Urinary bladder (tissue), 3 donors: ENCODE measurements at regions not wholly inside any gene's neighbourhood (a gene's known extent, or its start where the extent isn't known, plus 50 kb on each side); places are given as distances from the start of the nearest gene placed in this dataset.

Experiments
- DNase-seq: peaks from one replicate; pipeline ENCODE4 v3.0.0-alpha.2; 2015; ENCODE audit errors: extremely low spot score
- H3K27ac ChIP-seq: one replicate; pipeline ENCODE4 v1.5.1; 2013; ENCODE audit warnings: low read depth, mild to moderate bottlenecking, moderate library complexity
- H3K36me3 ChIP-seq: one replicate; pipeline ENCODE4 v1.6.1; 2013; ENCODE audit warnings: mild to moderate bottlenecking, moderate library complexity; ENCODE audit not compliant: insufficient read depth
- H3K4me1 ChIP-seq: one replicate; pipeline ENCODE4 v1.6.1; 2013; ENCODE audit warnings: mild to moderate bottlenecking, moderate library complexity; ENCODE audit not compliant: insufficient read depth
- H3K4me3 ChIP-seq: one replicate; pipeline ENCODE4 v1.5.1; 2013; ENCODE audit warnings: low read depth, low read length
- WGBS: extraction: QIAGEN DNeasy Blood & Tissue Kit; methylation state at CpG from one replicate; pipeline ENCODE4 v1.1.7; 2013; 5-methylcytosine and 5-hydroxymethylcytosine counted together
- donor health status: healthy with polysubstance abuse.
- donor health status: healthy.

DNA sequence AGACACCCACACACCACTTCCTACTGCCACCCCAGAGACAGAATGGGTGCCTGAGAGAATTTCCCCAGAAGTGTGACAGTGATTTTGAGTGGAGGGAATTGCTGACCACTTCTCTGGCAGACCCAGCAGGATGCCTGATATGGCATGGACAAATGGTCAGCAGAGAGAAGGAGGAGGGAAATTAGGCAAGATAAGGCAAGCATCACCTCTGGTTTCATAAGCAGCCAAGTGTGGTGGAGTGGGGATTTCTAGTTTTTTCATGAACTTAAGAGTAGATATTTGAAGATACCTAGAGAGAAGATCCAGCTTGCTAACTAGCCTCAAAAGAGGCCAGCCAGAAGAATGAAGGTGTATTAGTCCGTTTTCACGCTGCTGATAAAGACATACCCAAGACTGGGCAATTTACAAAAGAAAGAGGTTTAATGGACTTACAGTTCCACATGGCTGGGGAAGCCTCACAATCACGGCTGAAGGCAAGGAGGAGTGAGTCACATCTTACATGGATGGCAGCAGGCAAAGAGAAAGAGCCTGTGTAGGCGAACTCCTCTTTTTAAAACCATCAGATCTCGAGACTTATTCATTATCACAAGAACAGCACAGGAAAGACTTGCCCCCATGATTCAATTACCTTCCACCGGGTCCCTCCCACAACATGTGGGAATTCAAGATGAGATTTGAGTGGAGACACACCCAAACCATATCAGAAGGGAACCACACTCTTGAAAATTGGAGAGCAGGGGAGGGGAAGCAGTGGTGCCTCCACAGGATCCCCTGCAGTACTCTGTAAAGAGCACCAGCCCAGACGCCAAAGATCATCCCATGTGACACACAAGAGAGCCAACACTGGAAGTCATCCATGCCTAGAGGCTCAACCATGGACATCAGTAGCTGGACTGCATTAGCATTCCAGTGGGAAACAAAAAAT is 64.2 kb downstream of the RBM43 start:
- DNase-seq, result no peak
- Histone ChIP-seq H3K4me1 (no peaks in the 10 kb centered on the region), H3K4me3 (no peak overlapping the region), H3K27ac (no peak overlapping the region), H3K36me3 (no peaks in the 10 kb centered on the region)
- 91% methylated on average over 7 of the region's 7 CpGs for WGBS

DNA sequence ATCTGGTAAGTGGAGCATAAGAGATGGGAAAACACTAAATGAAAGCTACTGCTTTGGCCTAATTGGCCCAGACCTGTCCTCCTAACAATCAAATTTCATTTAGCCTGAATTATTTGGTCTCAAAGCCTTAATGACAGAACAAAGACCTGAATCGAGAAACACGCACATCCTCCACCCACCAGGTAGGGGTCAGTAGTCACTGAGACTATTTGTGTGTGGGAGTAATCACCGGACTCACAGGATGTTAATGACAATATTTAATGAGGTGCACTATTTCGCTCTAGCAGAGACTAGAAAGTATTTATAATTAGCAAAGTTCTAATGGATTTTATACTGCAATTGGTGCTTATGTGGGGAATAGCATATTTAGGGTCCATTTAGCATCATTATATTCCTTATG is 68.1 kb downstream of the RBM43 start:
- no peaks in the 10 kb centered on the region for H3K4me1 ChIP-seq
- H3K4me3 ChIP-seq, result no peak overlapping the region
- no peak for DNase-seq
- 97% methylated on average over 4 of the region's 4 CpGs for WGBS
- no peaks in the 10 kb centered on the region for H3K36me3 ChIP-seq
- H3K27ac ChIP-seq, result no peak overlapping the region

DNA sequence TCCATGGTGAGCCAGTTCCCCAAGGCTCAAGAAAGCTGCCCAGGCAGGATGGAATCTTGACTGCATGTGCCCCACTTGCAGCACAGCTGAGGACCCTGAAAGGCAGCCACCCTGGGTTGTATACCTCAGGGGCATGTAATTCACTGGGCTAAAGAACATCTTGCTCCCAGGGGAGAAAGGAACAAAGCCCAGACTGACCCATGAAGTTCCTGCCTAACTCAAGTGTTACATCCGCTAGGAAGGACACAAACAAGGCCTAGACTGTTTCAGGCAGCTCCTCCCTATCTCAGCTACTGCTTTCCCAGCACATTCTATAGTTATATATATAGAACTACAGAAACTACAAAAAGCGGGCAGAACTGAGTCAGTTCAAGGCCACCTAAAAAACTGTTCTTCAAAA is 69.0 kb downstream of the RBM43 start:
- no peak overlapping the region for H3K27ac ChIP-seq
- no peaks in the 10 kb centered on the region for H3K4me1 ChIP-seq
- WGBS, result 91% methylated on average over 2 of the region's 2 CpGs
- no peak overlapping the region for H3K4me3 ChIP-seq
- DNase-seq, result no peak
- H3K36me3 ChIP-seq, result no peaks in the 10 kb centered on the region

DNA sequence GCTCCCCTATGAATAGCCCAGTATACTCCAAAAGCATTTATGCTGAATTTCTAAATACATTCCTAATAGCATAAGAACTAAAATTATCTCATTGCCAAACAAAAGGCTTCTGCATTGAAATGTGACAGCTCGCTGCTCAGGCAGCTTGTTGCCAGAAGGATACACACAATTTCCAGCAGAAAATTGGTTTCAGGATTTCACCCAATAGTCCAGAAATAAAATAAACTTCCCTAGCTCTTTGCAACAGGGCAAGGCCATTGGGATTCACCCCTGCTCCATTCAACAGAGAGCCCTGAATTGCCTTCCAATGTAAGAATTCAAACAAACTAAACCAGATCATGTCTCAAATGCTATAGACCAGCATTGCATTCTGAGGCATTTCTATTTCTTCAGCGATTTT is 70.7 kb downstream of the RBM43 start:
- no peak overlapping the region for H3K4me3 ChIP-seq
- no peaks in the 10 kb centered on the region for H3K36me3 ChIP-seq
- 65% methylated on average over 2 of the region's 2 CpGs for WGBS
- H3K4me1 ChIP-seq, result no peaks in the 10 kb centered on the region
- no peak for DNase-seq
- no peak overlapping the region for H3K27ac ChIP-seq

DNA sequence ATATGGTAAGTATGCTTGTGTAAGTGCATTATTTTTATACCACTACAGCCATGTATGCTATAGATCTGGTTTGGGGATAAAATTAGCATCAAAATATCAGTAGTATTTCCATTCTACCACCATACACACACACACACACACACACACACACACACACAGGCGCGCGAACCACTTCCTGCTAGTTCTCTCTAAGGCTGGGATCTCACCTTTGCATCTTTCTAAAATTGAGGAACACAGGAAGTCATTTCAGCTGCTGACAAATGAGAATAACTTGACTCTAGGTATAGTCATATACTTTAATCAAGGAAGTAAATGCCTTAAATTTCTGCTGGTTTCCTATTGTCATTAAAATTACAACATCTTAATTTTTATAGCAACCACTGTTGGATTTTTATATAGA is 72.5 kb downstream of the RBM43 start:
- Histone ChIP-seq H3K27ac (no peak overlapping the region), H3K4me1 (no peaks in the 10 kb centered on the region), H3K36me3 (no peaks in the 10 kb centered on the region), H3K4me3 (no peak overlapping the region)
- DNase-seq, result no peak
- 82% methylated on average over 3 of the region's 3 CpGs for WGBS

DNA sequence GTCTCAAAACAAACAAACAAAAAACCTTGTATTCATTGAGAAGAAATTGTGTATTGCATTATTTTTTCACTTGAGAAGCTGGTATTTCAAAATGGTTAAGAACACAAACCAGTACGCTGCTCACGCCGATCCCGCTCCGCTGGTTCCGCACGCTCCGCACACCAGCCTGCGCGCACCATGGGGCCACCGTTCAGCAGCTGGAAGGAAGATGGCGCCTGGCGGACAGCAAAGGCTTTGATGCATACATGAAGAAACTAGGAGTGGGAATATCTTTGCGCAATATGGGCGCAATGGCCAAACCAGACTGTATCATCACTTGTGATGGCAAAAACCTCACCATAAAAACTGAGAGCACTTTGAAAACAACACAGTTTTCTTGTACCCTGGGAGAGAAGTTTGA is 75.7 kb downstream of the RBM43 start:
- Histone ChIP-seq H3K4me1 (no peaks in the 10 kb centered on the region), H3K27ac (no peak overlapping the region), H3K36me3 (no peaks in the 10 kb centered on the region), H3K4me3 (no peak overlapping the region)
- WGBS, result 97% methylated on average over 15 of the region's 15 CpGs
- DNase-seq, result no peak

DNA sequence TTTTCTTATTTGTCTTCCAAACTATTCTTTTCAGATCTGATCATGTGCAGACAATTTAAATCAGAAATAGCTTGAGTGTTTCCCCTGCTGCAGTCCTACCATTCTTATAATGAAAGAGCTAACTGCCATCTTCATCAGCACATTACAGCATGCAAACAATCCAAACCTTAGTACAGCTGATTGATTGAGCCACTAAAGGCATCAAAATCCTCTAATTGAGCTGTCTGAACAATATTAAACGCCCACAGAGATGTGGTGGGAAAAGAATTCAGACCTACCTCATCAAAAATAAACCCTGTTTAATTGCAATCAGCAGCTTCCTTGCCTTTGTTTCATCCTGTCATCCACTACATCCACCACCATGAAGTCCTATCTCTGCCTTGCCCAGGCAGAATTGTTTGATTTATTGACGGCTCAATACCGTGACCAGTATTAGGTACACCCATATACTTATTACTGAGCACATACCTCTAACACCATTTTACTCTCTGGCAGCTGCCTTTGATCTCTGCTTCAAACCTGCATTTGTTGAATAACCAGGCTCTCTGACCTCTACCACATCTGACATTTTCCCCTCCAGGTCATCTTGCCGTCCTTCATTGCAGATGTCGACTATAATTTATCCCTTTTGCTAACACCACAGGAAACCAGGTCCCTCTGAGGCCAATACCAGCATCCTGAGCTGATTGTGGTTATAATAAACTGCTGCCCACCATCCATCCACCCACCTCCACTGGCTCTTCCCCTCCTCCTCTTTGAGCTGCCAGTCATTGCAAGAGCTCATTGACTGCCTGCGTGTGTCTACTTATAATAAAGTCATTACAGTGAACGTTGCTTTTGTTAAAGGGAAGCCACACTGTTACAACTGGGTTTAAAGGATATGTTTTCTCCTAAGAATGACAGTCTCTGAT is 78.5 kb downstream of the RBM43 start:
- no peaks in the 10 kb centered on the region for H3K36me3 ChIP-seq
- no peaks in the 10 kb centered on the region for H3K4me1 ChIP-seq
- WGBS, result 68% methylated on average over 7 of the region's 7 CpGs
- H3K4me3 ChIP-seq, result no peak overlapping the region
- no peak for DNase-seq
- no peak overlapping the region for H3K27ac ChIP-seq

DNA sequence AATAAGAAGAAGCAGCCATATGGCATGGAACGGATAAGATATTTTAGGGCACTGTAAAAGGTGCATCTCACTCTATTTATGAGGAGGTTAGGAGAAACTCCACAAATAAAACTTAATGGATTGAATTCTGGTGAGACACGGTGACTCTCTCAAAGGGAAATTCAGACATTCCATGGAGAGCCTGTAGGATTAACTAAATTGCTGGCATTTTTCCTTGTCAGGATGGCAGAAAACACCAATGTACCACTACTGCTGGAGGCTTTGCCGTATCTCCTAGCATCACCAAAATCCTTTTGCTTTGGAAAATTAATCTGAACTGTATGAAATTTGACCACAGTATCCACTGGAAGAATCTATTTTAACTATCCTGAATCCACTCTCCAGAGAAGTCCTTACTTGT is 79.3 kb downstream of the RBM43 start:
- DNase-seq, result no peak
- no peak overlapping the region for H3K4me3 ChIP-seq
- H3K27ac ChIP-seq, result no peak overlapping the region
- WGBS, result 80% methylated on average over 3 of the region's 3 CpGs
- no peaks in the 10 kb centered on the region for H3K4me1 ChIP-seq
- no peaks in the 10 kb centered on the region for H3K36me3 ChIP-seq

DNA sequence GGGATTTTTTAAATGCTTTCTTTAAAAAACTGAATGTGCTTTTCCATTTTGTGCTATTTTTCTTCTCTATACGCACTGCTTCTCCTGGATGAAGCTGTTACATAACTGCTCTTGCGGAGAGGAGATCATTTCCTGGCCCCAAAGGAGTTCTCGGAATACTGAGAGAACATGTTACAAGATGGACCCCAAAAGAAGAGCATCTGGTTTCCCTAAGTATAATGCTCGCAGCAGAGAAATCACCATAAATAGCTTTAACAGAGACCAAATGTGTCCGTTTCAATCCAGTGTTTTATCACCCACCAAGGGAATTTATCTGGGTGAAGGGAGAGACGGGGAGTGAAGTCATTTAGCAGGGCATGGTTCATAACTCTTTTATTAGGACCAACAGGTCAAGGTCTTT is 80.1 kb downstream of the RBM43 start:
- 76% methylated on average over 6 of the region's 6 CpGs for WGBS
- no peak overlapping the region for H3K4me3 ChIP-seq
- DNase-seq, result no peak

DNA sequence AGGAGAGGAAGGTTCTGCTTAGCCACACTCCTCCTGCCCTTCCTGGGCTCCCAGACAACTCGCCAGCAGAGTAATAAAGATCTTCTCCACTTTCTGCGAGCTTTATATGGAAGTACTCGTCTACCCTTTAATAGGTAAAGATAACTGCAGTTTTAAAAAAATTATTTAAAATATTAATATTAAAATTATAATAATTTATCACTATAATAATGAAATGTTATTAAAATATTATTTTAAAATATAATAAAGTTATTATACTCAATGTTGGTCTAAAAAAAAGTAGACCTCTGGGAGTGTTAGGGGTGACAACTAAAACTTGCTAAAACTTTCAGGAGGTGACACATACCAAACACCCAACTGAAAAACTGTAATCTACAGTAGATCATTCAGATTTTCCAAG is 81.5 kb downstream of the RBM43 start:
- DNase-seq, result no peak
- Histone ChIP-seq H3K36me3 (no peaks in the 10 kb centered on the region), H3K4me1 (no peaks in the 10 kb centered on the region), H3K4me3 (no peak overlapping the region), H3K27ac (no peak overlapping the region)
- 94% methylated on average over 3 of the region's 3 CpGs for WGBS

More for the DNA sequence above, 80.1 kb downstream of the RBM43 start:
- H3K36me3 ChIP-seq, result no peaks in the 10 kb centered on the region
- no peaks in the 10 kb centered on the region for H3K4me1 ChIP-seq
- H3K27ac ChIP-seq, result no peak overlapping the region

DNA sequence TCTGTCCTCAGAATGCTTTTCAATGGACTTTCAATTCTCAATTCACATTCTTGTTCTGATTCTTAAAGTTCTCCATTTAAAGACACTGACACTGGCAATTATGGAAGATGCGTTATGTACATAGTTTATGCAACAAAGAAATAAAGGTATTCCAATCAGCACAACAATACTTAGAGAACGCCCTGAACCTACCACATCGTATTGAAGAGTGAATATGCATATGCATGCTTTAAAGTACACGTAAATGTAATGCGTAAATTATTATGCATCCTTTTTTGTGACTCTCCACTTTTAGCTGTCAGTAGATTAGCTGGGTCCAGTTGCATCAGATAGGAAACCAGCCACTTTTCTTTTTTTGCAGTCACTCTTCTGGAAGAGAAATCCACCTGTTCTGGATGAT is 83.5 kb downstream of the RBM43 start:
- no peak for DNase-seq
- Histone ChIP-seq H3K4me1 (no peaks in the 10 kb centered on the region), H3K4me3 (no peak overlapping the region), H3K27ac (no peak overlapping the region), H3K36me3 (no peaks in the 10 kb centered on the region)
- WGBS, result 85% methylated on average over 5 of the region's 5 CpGs

DNA sequence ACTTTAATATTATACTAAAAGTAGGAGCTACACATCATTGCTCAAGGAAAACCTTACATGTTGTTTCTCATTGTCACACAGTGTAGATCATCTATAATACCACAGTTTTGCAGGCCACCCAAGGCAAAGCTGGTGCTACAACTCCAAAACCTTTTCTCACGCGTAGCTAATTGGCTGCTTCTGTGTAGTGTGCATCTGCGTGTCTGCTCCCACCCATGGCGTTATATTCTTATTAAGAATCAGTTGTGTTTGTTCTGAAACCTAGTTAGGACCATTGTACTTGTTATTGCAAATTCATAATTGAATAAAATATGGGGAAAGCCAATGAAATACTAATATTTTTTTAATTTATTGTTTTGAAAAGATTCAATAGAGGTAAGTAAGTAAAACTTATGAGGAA is 83.9 kb downstream of the RBM43 start:
- H3K27ac ChIP-seq, result no peak overlapping the region
- DNase-seq, result no peak
- 96% methylated on average over 4 of the region's 4 CpGs for WGBS
- no peaks in the 10 kb centered on the region for H3K36me3 ChIP-seq
- no peak overlapping the region for H3K4me3 ChIP-seq
- H3K4me1 ChIP-seq, result no peaks in the 10 kb centered on the region

DNA sequence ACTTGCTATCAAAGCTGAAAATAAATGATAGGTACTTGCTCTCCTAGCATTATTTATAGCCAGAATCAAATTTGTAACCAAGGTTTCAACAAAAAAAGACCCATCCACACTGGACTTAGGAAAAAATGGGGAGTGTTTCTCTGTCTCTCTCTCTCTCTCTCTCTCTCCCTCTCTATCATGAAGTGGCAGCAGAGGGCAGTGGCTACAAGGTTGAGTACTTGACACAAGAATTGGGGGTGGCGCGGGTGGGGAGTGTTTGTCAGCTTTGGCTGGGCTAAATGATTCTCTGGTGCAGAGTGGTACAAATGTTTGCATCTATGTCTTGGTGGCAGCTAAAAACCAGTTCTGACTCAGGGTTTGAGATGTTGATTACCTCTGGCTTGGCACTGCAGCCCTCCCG is 85.0 kb downstream of the RBM43 start:
- H3K4me1 ChIP-seq, result no peaks in the 10 kb centered on the region
- H3K4me3 ChIP-seq, result no peak overlapping the region
- no peak for DNase-seq
- H3K27ac ChIP-seq, result no peak overlapping the region
- WGBS, result 90% methylated on average over 3 of the region's 3 CpGs
- H3K36me3 ChIP-seq, result no peaks in the 10 kb centered on the region

DNA sequence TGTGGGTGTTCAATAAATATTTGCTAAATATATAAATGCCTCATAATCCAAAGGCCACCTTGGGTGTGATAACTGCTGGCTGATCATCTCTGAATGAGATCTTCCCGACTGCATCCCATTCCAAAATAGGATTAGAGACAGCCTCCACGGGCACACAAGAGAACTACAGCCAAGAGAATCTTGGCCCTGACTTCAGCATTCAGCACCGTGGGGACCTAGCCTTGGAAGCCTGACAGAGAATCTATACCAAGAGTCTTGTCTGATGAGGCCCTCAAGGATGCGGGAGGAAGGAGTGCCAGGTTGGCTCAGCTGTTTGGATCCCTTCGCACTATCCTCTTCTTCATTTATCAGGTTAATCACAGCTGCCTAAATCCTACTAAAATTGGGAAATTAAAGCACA is 85.8 kb downstream of the RBM43 start:
- H3K27ac ChIP-seq, result no peak overlapping the region
- H3K36me3 ChIP-seq, result no peaks in the 10 kb centered on the region
- WGBS, result 48% methylated on average over 5 of the region's 5 CpGs
- no peaks in the 10 kb centered on the region for H3K4me1 ChIP-seq
- no peak for DNase-seq
- H3K4me3 ChIP-seq, result no peak overlapping the region
